HG02588 (cell line): ENCODE measurements at regions not wholly inside any gene's neighbourhood (a gene's known extent, or its start where the extent isn't known, plus 50 kb on each side); places are given as distances from the start of the nearest gene placed in this dataset.
"Not testable (repeated sequence)": the region's sequence is repeated elsewhere in the genome, so short reads cannot be mapped to it uniquely, and the experiment has no call there.

ENCODE experiments used
- ATAC-seq: cut with Tn5 transposase; IDR thresholded peaks from one replicate; pipeline ENCODE4 v1.9.1; 2021; ENCODE audit warnings: mild to moderate bottlenecking, moderate library complexity; ENCODE audit not compliant: unreplicated experiment

- ATAC-seq, result no peak
These were observed 674.2 kb upstream of the MANEA start for GRCh38 chr6:94902974-94903628.

GRCh38 chr6:94899191-94899590 lies 678.1 kb upstream of the MANEA start:
- no peak for ATAC-seq

GRCh38 chr6:94894300-94894699 lies 683.0 kb upstream of the MANEA start:
- ATAC-seq, result no peak

GRCh38 chr6:94893327-94893726 lies 684.0 kb upstream of the MANEA start:
- no peak for ATAC-seq

GRCh38 chr6:94873819-94874218 lies 703.5 kb upstream of the MANEA start:
- not testable (repeated sequence) for ATAC-seq

GRCh38 chr6:94862112-94862511 lies 715.2 kb upstream of the MANEA start:
- ATAC-seq, result no peak

GRCh38 chr6:94859924-94860323 lies 717.4 kb upstream of the MANEA start:
- no peak for ATAC-seq

GRCh38 chr6:94856999-94857398 lies 720.3 kb upstream of the MANEA start:
- not testable (repeated sequence) for ATAC-seq

GRCh38 chr6:94851329-94851728 lies 726.0 kb upstream of the MANEA start:
- not testable (repeated sequence) for ATAC-seq

- ATAC-seq, result no peak
These were observed 731.6 kb upstream of the MANEA start for GRCh38 chr6:94845742-94846141.

- ATAC-seq, result no peak
These were observed 742.1 kb upstream of the MANEA start for GRCh38 chr6:94835264-94835663.

- ATAC-seq, result no peak
These were observed 763.5 kb upstream of the MANEA start for GRCh38 chr6:94813806-94814205.

- ATAC-seq, result no peak
These were observed 776.0 kb upstream of the MANEA start for GRCh38 chr6:94801344-94801743.

GRCh38 chr6:94785514-94785913 lies 791.8 kb upstream of the MANEA start:
- ATAC-seq, result no peak

GRCh38 chr6:94785081-94785480 lies 792.3 kb upstream of the MANEA start:
- not testable (repeated sequence) for ATAC-seq

GRCh38 chr6:94769197-94769596 lies 808.1 kb upstream of the MANEA start:
- no peak for ATAC-seq

GRCh38 chr6:94751641-94752329 lies 825.5 kb upstream of the MANEA start:
- peak; percentile 97 for ATAC-seq

GRCh38 chr6:94736236-94736635 lies 841.1 kb upstream of the MANEA start:
- no peak for ATAC-seq

- no peak for ATAC-seq
These were observed 842.1 kb upstream of the MANEA start for GRCh38 chr6:94735270-94735669.

GRCh38 chr6:94734751-94735150 lies 842.6 kb upstream of the MANEA start:
- ATAC-seq, result no peak

GRCh38 chr6:94733066-94733465 lies 844.3 kb upstream of the MANEA start:
- no peak for ATAC-seq

GRCh38 chr6:94727710-94728109 lies 849.6 kb upstream of the MANEA start:
- no peak for ATAC-seq

- ATAC-seq, result no peak
These were observed 855.9 kb upstream of the MANEA start for GRCh38 chr6:94721459-94721858.
